Karpas-422 (cell line): ENCODE measurements at regions not wholly inside any gene's neighbourhood (a gene's known extent, or its start where the extent isn't known, plus 50 kb on each side); places are given as distances from the start of the nearest gene placed in this dataset.
"Not testable (repeated sequence)": the region's sequence is repeated elsewhere in the genome, so short reads cannot be mapped to it uniquely, and the experiment has no call there.

ENCODE experiments used
- DNase-seq: peaks from one replicate; pipeline ENCODE4 v3.0.0-alpha.2; 2015
- H2AFZ ChIP-seq: fragments of 200-600 bp; sonication (generic); 2 replicates; pipeline ENCODE4 v1.6.1; 2014; ENCODE audit warnings: antibody characterized with exemption, low read length, mixed read lengths
- H3K27ac ChIP-seq: fragments of 200-600 bp; sonication (generic); 2 replicates; pipeline ENCODE4 v1.5.1; 2014; ENCODE audit warnings: mild to moderate bottlenecking, low read length, moderate library complexity
- H3K27me3 ChIP-seq: fragments of 200-600 bp; sonication (generic); 2 replicates; pipeline ENCODE4 v1.6.1; 2014; ENCODE audit warnings: low read length, mixed read lengths
- H3K36me3 ChIP-seq: fragments of 200-600 bp; sonication (generic); 2 replicates; pipeline ENCODE4 v1.6.1; 2014; ENCODE audit warnings: low read length, mixed read lengths; ENCODE audit not compliant: insufficient read depth
- H3K4me1 ChIP-seq: fragments of 200-600 bp; sonication (generic); 2 replicates; pipeline ENCODE4 v1.6.1; 2014; ENCODE audit warnings: mild to moderate bottlenecking, low read length, mixed read lengths
- H3K4me2 ChIP-seq: fragments of 200-600 bp; sonication (generic); 2 replicates; pipeline ENCODE4 v1.6.1; 2014; ENCODE audit warnings: low read length, low read depth, mild to moderate bottlenecking; ENCODE audit not compliant: poor library complexity, severe bottlenecking
- H3K4me3 ChIP-seq: fragments of 200-600 bp; sonication (generic); 2 replicates; pipeline ENCODE4 v1.5.1; 2014; ENCODE audit warnings: mild to moderate bottlenecking, antibody characterized with exemption, low read length, mixed read lengths
- H3K79me2 ChIP-seq: fragments of 200-600 bp; sonication (generic); 2 replicates; pipeline ENCODE4 v1.6.1; 2014; ENCODE audit warnings: mild to moderate bottlenecking, low read length, mixed read lengths
- H3K9ac ChIP-seq: fragments of 200-600 bp; sonication (generic); 2 replicates; pipeline ENCODE4 v1.6.0; 2014; ENCODE audit warnings: low read length
- H3K9me2 ChIP-seq: fragments of 200-600 bp; sonication (generic), shearing (Covaris generic); replicated peaks from 2 replicates; pipeline ENCODE4 v1.6.0; 2014; ENCODE audit warnings: mild to moderate bottlenecking, low read length, moderate library complexity; ENCODE audit not compliant: insufficient read depth
- H3K9me3 ChIP-seq: fragments of 300-700, 200-600 bp; sonication (generic); 2 replicates; pipeline ENCODE4 v1.6.1; 2014; ENCODE audit warnings: low read length, mixed read lengths
- H4K20me1 ChIP-seq: fragments of 200-600 bp; sonication (generic); 2 replicates; pipeline ENCODE4 v1.6.1; 2014; ENCODE audit warnings: mild to moderate bottlenecking, antibody characterized with exemption, low read length, low read depth; ENCODE audit not compliant: insufficient read depth

DNA sequence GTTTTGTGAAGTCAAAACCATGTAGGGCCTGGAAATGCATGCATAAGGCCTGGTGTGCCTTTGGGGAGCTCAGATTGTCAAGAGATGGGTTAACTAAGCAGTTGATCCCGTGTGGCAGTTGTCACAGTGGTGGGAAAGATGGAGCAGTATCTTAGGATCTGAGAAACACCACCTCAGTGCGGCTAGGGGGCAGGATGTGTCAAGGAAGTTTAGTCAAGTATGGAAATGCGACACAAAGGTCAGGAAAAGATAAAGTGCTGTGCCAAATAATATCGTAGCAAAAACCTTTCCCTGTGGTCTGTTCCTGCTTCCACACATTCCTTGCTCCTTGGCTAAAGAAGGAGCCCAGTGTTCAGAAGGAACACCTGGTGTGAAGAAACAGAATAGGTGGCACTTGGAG is 396.4 kb downstream of the EDEM1 start:
- Histone ChIP-seq H3K4me3 (no peak overlapping the region), H3K36me3 (no peaks in the 10 kb centered on the region), H3K9ac (no peak overlapping the region), H2AFZ (no peak overlapping the region; the same call in 1 of the 2 replicates), H3K4me2 (no peak overlapping the region), H3K4me1 (peaks cover 13% of the 10 kb centered on the region), H3K9me3 (no peaks in the 10 kb centered on the region), H3K27ac (no peak overlapping the region), H4K20me1 (no peaks in the 10 kb centered on the region), H3K79me2 (no peaks in the 10 kb centered on the region), H3K9me2 (no peaks in the 10 kb centered on the region), H3K27me3 (no peaks in the 10 kb centered on the region)
- DNase-seq, result no peak

DNA sequence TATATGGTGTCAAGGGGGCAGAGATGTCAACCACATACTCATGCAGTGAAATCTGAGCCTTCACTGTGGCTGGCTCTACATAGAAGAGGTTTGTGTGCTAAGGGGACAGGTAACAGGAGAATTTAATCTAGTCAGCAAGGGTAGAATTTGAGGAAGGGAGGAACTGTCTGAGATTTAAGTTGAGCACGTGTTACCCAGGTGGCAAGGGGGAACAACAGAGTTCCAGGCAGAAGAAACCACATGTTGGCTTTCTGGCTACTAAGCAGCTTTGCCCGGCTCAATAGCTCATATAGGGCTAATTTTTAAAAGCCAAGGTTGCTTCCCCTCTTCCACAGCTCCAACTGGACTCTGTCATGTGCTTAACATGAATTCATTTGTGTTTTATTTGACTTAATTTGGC is 397.6 kb downstream of the EDEM1 start:
- no peak for DNase-seq
- Histone ChIP-seq H4K20me1 (no peaks in the 10 kb centered on the region), H2AFZ (no peak overlapping the region), H3K9me2 (no peaks in the 10 kb centered on the region), H3K4me1 (peaks cover 21% of the 10 kb centered on the region), H3K9me3 (no peaks in the 10 kb centered on the region), H3K9ac (no peak overlapping the region), H3K36me3 (no peaks in the 10 kb centered on the region), H3K27me3 (no peaks in the 10 kb centered on the region), H3K4me2 (no peak overlapping the region), H3K4me3 (no peak overlapping the region), H3K27ac (no peak overlapping the region), H3K79me2 (no peaks in the 10 kb centered on the region)

GRCh38 chr3:5606884-5607472 is 419.5 kb downstream of the EDEM1 start:
- no peak overlapping the region for H3K27ac ChIP-seq
- H2AFZ ChIP-seq, result no peak overlapping the region
- DNase-seq, result no peak
- H3K4me1 ChIP-seq, result peaks cover 4% of the 10 kb centered on the region; the same call in 1 of the 2 replicates
- no peaks in the 10 kb centered on the region for H3K79me2 ChIP-seq
- no peaks in the 10 kb centered on the region for H3K36me3 ChIP-seq
- no peaks in the 10 kb centered on the region for H3K9me3 ChIP-seq
- H3K27me3 ChIP-seq, result no peaks in the 10 kb centered on the region
- H3K9ac ChIP-seq, result no peak overlapping the region
- no peaks in the 10 kb centered on the region for H4K20me1 ChIP-seq
- H3K4me3 ChIP-seq, result no peak overlapping the region
- no peaks in the 10 kb centered on the region for H3K9me2 ChIP-seq
- H3K4me2 ChIP-seq, result no peak overlapping the region

- Histone ChIP-seq H3K79me2 (no peaks in the 10 kb centered on the region), H3K9me2 (no peaks in the 10 kb centered on the region), H3K27me3 (no peaks in the 10 kb centered on the region), H3K4me2 (no peak overlapping the region), H2AFZ (no peak overlapping the region), H3K27ac (no peak overlapping the region), H3K9ac (no peak overlapping the region), H3K4me1 (peaks cover 4% of the 10 kb centered on the region; the same call in 1 of the 2 replicates), H3K4me3 (no peak overlapping the region), H3K9me3 (no peaks in the 10 kb centered on the region), H4K20me1 (no peaks in the 10 kb centered on the region), H3K36me3 (no peaks in the 10 kb centered on the region)
- DNase-seq, result peak; percentile 48
Observed at GRCh38 chr3:5607581-5607980, 420.1 kb downstream of the EDEM1 start.

DNA sequence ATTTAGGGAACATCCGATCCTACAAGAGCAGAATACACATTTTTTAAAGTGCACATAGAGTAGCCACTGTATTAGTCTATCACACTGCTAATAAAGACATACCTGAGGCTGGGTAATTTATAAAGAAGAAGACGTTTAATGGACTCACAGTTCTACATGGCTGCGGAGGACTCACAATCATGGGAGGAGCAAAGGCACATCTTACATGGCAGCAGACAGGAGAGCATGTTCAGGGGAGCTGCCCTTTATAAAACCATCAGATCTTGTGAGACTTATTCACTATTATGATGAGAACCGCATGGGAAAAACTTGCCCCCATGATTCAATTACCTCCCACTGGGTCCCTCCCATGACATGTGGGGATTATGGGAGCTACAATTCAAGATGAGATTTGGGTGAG is 421.5 kb downstream of the EDEM1 start:
- H4K20me1 ChIP-seq, H3K9me2 ChIP-seq, H3K4me3 ChIP-seq: not testable (repeated sequence)

DNA sequence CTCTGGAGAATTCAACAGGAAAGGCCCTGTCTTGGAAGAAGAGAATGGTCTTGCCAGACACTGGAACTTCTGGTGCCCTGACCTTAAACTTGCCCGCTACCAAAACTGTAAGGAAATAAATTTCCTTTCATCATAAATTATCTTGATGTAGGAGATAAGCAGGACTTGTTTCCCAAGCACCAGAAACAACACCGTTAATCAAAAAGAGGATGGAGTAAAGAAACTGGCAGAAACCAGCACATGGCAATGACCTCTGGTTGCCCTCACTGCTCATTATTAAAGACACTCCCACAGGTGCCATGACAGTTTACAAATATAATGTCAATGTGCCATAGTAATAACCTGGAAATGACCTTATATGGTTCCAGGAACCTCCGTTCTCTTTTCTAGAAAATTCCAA is 426.1 kb downstream of the EDEM1 start:
- no peaks in the 10 kb centered on the region for H3K79me2 ChIP-seq
- H3K27ac ChIP-seq, result no peak overlapping the region
- H3K9me2 ChIP-seq, result no peaks in the 10 kb centered on the region
- no peaks in the 10 kb centered on the region for H3K9me3 ChIP-seq
- no peaks in the 10 kb centered on the region; the same call in 1 of the 2 replicates for H3K27me3 ChIP-seq
- H3K9ac ChIP-seq, result no peak overlapping the region
- H3K4me2 ChIP-seq, result no peak overlapping the region
- no peaks in the 10 kb centered on the region for H3K36me3 ChIP-seq
- H4K20me1 ChIP-seq, result no peaks in the 10 kb centered on the region
- no peak for DNase-seq
- no peak overlapping the region for H2AFZ ChIP-seq
- no peak overlapping the region for H3K4me3 ChIP-seq
- no peaks in the 10 kb centered on the region for H3K4me1 ChIP-seq

More for the DNA sequence above, 421.5 kb downstream of the EDEM1 start:
- not testable (repeated sequence) for H3K9me3 ChIP-seq, H3K4me1 ChIP-seq, H3K79me2 ChIP-seq, H3K27ac ChIP-seq, H3K9ac ChIP-seq, H3K36me3 ChIP-seq, H3K27me3 ChIP-seq, H3K4me2 ChIP-seq, H2AFZ ChIP-seq, DNase-seq

- no peaks in the 10 kb centered on the region for H4K20me1 ChIP-seq
- H3K4me3 ChIP-seq, result no peak overlapping the region
- no peak overlapping the region for H2AFZ ChIP-seq
- H3K4me2 ChIP-seq, result no peak overlapping the region
- DNase-seq, result no peak
- H3K9ac ChIP-seq, result no peak overlapping the region
- H3K27ac ChIP-seq, result no peak overlapping the region
- no peaks in the 10 kb centered on the region for H3K79me2 ChIP-seq
- no peaks in the 10 kb centered on the region for H3K36me3 ChIP-seq
- no peaks in the 10 kb centered on the region for H3K9me3 ChIP-seq
- H3K4me1 ChIP-seq, result no peaks in the 10 kb centered on the region
- no peaks in the 10 kb centered on the region; the same call in 1 of the 2 replicates for H3K27me3 ChIP-seq
- H3K9me2 ChIP-seq, result no peaks in the 10 kb centered on the region; the same call in 1 of the 2 replicates
Observed at GRCh38 chr3:5616873-5617272, 429.4 kb downstream of the EDEM1 start.

- Histone ChIP-seq H3K79me2 (no peaks in the 10 kb centered on the region), H3K27me3 (no peaks in the 10 kb centered on the region; the same call in 1 of the 2 replicates), H2AFZ (no peak overlapping the region), H3K9me3 (no peaks in the 10 kb centered on the region), H3K9me2 (no peaks in the 10 kb centered on the region; the same call in 1 of the 2 replicates), H3K9ac (no peak overlapping the region), H3K4me1 (no peaks in the 10 kb centered on the region), H3K36me3 (no peaks in the 10 kb centered on the region), H4K20me1 (no peaks in the 10 kb centered on the region), H3K27ac (no peak overlapping the region), H3K4me2 (no peak overlapping the region), H3K4me3 (no peak overlapping the region)
- no peak for DNase-seq
Observed at GRCh38 chr3:5618170-5618569, 430.7 kb downstream of the EDEM1 start.
